SK-N-SH treated with all-trans-retinoic acid at 6 μM for 48 hours (cell line): ENCODE measurements at regions not wholly inside any gene's neighbourhood (a gene's known extent, or its start where the extent isn't known, plus 50 kb on each side); places are given as distances from the start of the nearest gene placed in this dataset.

Source experiments
- ATAC-seq: fragments of 200-7000 bp; cut with Tn5 transposase; 3 replicates; pipeline ENCODE4 v1.9.1; 2020; ENCODE audit warnings: mild to moderate bottlenecking, moderate library complexity
- BACH2 ChIP-seq: fragments of 250-450 bp; sonication (Bioruptor Pico); IDR thresholded peaks from 2 replicates; pipeline ENCODE4 v1.9.0; 2021; ENCODE audit warnings: mild to moderate bottlenecking, borderline replicate concordance
- CREB5 ChIP-seq: fragments of 250-450 bp; sonication (Bioruptor Pico); IDR thresholded peaks from 2 replicates; pipeline ENCODE4 v1.5.1; 2020; ENCODE audit warnings: low read depth, mild to moderate bottlenecking, moderate library complexity
- CSRNP3 ChIP-seq: fragments of 250-450 bp; sonication (Bioruptor Pico); IDR thresholded peaks from 2 replicates; pipeline ENCODE4 v1.5.1; 2021; ENCODE audit warnings: mild to moderate bottlenecking, moderate library complexity
- GLIS3 ChIP-seq: fragments of 250-450 bp; sonication (Bioruptor Pico); IDR thresholded peaks from 2 replicates; pipeline ENCODE4 v1.5.0; 2020; ENCODE audit warnings: mild to moderate bottlenecking, moderate library complexity
- ISL1 ChIP-seq: fragments of 250-450 bp; sonication (Bioruptor Pico); IDR thresholded peaks from 2 replicates; pipeline ENCODE4 v2.1.2; 2022; ENCODE audit warnings: mild to moderate bottlenecking, moderate library complexity
- OSR1 ChIP-seq: fragments of 250-450 bp; sonication (Bioruptor Pico); IDR thresholded peaks from 2 replicates; pipeline ENCODE4 v1.8.0; 2022; ENCODE audit warnings: moderate library complexity, mild to moderate bottlenecking, inconsistent platforms
- PATZ1 ChIP-seq: fragments of 250-450 bp; sonication (Bioruptor Pico); IDR thresholded peaks from 2 replicates; pipeline ENCODE4 v1.8.0; 2020; ENCODE audit warnings: mild to moderate bottlenecking, moderate library complexity, borderline replicate concordance
- POU6F1 ChIP-seq: fragments of 250-450 bp; sonication (Bioruptor Pico); IDR thresholded peaks from 2 replicates; pipeline ENCODE4 v1.8.0; 2021; ENCODE audit warnings: low read depth, mild to moderate bottlenecking, moderate library complexity, borderline replicate concordance
- PPARA ChIP-seq: fragments of 250-450 bp; sonication (Bioruptor Pico); IDR thresholded peaks from 2 replicates; pipeline ENCODE4 v1.5.0; 2020; ENCODE audit warnings: mild to moderate bottlenecking, borderline replicate concordance
- RARB ChIP-seq: fragments of 250-450 bp; sonication (Bioruptor Pico); IDR thresholded peaks from 2 replicates; pipeline ENCODE4 v1.8.0; 2021; ENCODE audit warnings: mild to moderate bottlenecking, moderate library complexity
- SNAI2 ChIP-seq: fragments of 250-450 bp; sonication (Bioruptor Pico); IDR thresholded peaks from 2 replicates; pipeline ENCODE4 v1.5.0; 2020; ENCODE audit warnings: mild to moderate bottlenecking, moderate library complexity
- TCF4 ChIP-seq: fragments of 250-450 bp; sonication (Bioruptor Pico); IDR thresholded peaks from 2 replicates; pipeline ENCODE4 v1.8.0; 2021; ENCODE audit warnings: mild to moderate bottlenecking, moderate library complexity, borderline replicate concordance
- TOX ChIP-seq: fragments of 250-450 bp; sonication (Bioruptor Pico); IDR thresholded peaks from 2 replicates; pipeline ENCODE4 v1.8.0; 2021; ENCODE audit warnings: mild to moderate bottlenecking, moderate library complexity, borderline replicate concordance
- TSHZ2 ChIP-seq: fragments of 250-450 bp; sonication (Bioruptor Pico); IDR thresholded peaks from 2 replicates; pipeline ENCODE4 v1.5.0; 2020; ENCODE audit warnings: mild to moderate bottlenecking, moderate library complexity
- ZC3H10 ChIP-seq: fragments of 250-450 bp; sonication (Bioruptor Pico); IDR thresholded peaks from 2 replicates; pipeline ENCODE4 v1.5.1; 2021; ENCODE audit warnings: mild to moderate bottlenecking, moderate library complexity
- ZFP3 ChIP-seq: fragments of 250-450 bp; sonication (Bioruptor Pico); IDR thresholded peaks from 2 replicates; pipeline ENCODE4 v1.5.0; 2020; ENCODE audit warnings: mild to moderate bottlenecking, moderate library complexity
- ZNF565 ChIP-seq: fragments of 450-650 bp; formaldehyde crosslinking; conservative IDR thresholded peaks from 2 replicates; pipeline ENCODE4 v1.5.0; 2020; ENCODE audit warnings: low read depth, mild to moderate bottlenecking, moderate library complexity
- ZNF70 ChIP-seq: fragments of 450-650 bp; formaldehyde crosslinking; IDR thresholded peaks from 2 replicates; pipeline ENCODE4 v1.5.0; 2020; ENCODE audit warnings: mild to moderate bottlenecking, moderate library complexity
- ZNF8 ChIP-seq: fragments of 450-650 bp; formaldehyde crosslinking; IDR thresholded peaks from 2 replicates; pipeline ENCODE4 v1.5.0; 2020; ENCODE audit warnings: mild to moderate bottlenecking, moderate library complexity

GRCh38 chr15:62749036-62749815, 293.3 kb upstream of the TPM1 start:
- no peak for ATAC-seq
- TF ChIP-seq CREB5 (CRISPR knock-in tag) (no peak), ZNF8 (CRISPR knock-in tag) (no peak), ZNF70 (CRISPR knock-in tag) (no peak), ZC3H10 (CRISPR knock-in tag) (no peak), OSR1 (CRISPR knock-in tag) (no peak), CSRNP3 (CRISPR knock-in tag) (no peak)

GRCh38 chr15:62750471-62750870, 292.1 kb upstream of the TPM1 start:
- no peak for ATAC-seq
- TF ChIP-seq CREB5 (CRISPR knock-in tag) (no peak), TOX (CRISPR knock-in tag) (no peak), PPARA (no peak), ZNF8 (CRISPR knock-in tag) (no peak), ZNF565 (CRISPR knock-in tag) (no peak), SNAI2 (CRISPR knock-in tag) (no peak), BACH2 (no peak), PATZ1 (no peak), ZFP3 (no peak), TCF4 (no peak), GLIS3 (no peak), TSHZ2 (CRISPR knock-in tag) (no peak), ISL1 (CRISPR knock-in tag) (no peak), RARB (no peak), ZNF70 (CRISPR knock-in tag) (no peak), OSR1 (CRISPR knock-in tag) (no peak), POU6F1 (CRISPR knock-in tag) (no peak)
